ENCODE measurements at regions not wholly inside any gene's neighbourhood (a gene's known extent, or its start where the extent isn't known, plus 50 kb on each side); places are given as distances from the start of the nearest gene placed in this dataset.

DNA sequence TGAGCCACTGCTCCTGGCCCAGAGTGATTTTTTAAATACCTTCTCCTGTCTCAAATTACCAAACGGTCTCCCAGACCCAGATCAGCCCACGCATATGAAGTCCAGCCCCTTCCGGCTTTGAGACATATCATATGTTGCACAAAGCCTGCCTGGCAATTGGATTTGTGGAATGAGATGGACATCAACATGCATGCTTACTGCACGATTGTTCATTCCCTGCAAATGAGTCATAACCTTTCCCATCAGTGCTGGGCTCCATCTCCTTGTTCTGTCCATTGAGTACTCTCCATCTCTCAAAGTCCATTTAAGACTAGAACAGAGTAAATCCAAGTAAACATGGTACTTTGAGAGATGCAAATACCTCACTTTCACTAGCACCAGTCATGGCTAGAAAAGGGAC lies 612.2 kb upstream of the USP24 start:
- DNase-seq (ENCODE audit: low read depth, low spot score): peak; percentile 82

DNA sequence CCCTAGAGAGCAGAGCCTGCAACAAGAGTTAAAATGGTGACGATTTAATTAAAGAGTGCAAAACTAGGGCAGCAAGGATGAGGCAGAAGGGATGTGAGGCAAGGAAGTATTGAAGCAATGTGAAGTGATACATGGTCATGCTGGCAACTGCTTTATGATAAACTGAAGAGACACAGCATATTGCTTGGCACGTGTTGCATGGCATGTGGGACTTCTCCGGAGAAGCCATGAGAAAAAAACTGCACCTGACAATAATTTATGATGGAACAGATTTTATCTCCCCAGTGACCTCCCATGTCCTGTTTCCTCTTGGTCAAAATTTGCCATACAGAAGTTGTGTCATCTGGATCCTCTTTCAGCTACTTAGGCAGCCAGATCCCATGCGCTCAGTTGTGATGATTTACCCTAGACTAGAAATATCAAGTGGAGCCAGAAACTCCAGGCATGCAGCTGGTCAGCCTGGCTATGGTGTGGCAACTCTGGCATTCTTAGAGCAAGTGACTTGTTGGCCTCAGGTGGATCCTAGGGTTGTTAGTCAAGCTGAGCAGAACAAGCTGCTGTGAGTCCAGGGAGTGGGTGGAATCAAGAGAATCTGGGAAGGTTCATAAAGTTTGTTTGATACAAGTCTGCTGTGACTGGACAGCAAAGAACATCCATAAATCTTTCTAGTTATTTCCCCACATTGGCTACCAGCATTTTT lies 611.4 kb upstream of the USP24 start:
- no peak for DNase-seq (ENCODE audit: low read depth, low spot score)

DNA sequence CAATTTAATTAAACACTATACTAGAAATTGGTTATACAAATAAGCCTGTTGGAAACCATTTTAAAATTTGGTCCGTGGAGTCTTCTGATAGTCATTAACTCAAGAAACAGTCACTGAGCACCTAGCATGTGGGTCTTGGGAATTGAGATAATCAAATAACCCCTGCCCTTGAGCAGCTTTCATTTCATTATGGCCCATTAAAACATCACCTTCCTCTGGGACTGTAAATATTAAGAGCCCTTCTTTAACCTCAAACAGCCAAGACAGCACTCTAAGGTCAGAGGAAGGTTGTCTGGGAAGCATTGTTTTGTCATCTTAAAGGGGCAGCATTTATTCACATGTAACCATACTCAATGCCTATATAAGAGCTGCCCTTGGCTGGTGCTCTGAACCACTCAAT lies 610.3 kb upstream of the USP24 start:
- no peak for DNase-seq (ENCODE audit: low read depth, low spot score)

DNA sequence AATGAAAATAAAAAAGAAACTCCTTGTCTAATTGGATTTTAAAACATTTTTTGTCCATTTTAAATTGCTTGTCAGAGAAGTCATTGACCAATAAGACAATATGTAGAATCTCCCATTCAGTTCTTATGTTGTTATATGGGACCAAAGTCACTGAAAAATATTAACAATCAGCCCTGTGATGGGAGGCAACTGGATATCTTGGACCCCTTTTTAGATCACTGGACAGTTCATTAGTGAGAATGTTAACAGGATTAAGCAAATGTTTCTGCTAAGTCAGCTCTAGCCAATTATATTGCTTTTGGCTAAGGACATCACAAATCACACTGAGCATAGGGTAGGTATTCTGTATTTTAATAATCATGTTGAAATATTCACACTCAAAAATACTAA lies 609.1 kb upstream of the USP24 start:
- no peak for DNase-seq (ENCODE audit: low read depth, low spot score)

DNA sequence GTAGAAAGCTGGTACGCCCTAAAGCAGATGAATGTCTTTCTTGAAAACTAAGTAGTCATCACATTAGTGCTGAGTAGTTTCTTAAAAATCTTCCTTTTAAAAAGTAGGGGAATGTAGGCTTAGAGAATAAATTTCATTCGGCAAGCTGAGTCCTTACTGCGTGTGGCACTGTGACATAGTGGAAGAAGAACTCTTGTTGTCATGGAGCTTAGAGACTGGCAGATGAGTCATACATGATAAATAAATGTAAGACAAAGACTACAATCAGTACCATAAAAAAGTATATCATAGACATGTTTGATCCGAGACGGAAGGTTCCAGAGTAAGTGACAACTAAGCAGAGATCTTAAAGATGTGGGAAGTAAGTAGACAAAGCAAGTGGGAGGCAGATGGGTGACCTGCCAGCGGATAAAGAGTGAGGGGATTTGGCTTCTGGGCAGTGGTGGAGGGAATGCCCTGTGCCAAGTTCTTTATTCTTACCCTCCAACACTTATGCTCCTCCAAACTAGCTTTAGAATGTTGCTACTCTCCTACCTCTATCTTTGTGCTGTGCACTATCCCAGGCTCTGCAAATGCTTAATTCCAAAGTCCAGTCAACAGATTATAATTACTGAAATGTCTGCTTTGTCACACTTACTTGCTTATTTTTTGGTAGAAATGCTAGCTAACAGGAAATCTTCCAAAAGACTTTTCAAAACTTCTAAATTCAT lies 608.5 kb upstream of the USP24 start:
- DNase-seq (ENCODE audit: low read depth, low spot score): no peak

DNA sequence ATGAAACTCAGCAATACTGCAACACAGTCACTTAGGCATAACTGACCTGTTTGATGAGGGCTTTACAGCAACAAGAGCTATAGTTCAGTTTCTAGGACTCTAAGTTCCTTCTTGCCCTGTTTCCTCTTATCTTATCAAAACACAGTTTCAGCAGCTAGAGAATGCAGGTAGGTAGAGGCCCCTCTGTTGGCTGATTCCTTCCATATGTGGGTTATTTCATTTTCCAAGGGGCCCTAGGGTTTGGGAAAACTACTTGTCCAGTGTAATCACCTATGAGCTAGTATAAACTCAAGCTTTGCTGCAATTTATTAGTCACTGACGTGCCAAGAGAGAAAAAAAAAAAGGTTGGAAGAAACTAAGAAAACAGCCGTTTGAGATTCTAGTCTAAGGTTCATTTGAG lies 607.7 kb upstream of the USP24 start:
- no peak for DNase-seq (ENCODE audit: low read depth, low spot score)

DNA sequence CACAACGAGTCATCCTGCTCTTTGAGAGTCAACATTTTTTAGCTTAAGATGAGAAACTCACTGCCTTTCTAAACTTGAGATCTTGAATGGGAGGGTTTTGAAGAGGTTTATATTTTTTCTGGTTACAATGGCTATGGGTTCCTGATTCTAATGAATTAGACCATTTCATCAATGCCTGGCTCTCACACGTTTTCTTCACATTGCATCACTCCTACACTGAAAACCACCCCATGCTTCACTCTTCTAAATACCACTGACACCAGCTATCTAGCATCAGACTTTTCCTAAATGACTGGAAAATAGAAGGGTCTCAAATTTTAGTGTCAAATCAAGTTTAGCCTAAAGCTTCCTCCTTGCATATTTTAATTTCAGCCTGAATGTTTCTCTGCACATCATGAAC lies 606.1 kb upstream of the USP24 start:
- no peak for DNase-seq (ENCODE audit: low read depth, low spot score)

DNA sequence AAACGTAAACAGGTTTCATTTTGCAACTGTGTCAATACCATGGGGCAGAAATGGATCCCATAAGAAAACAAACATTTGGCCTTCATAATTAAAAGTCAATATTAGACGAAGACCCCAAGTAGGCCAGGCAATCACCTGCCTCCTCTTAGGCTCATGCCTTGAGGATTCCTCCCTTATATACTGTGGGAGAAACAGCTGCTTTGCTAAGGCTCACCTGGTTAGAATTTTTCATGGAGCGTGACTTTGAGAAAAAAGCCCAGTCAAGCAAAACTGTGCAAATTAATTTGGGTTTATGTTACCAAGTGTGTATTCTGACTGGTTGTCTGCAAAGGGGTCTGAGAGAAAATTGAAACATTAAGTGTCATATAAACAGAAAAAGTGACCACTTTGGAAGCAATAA lies 605.3 kb upstream of the USP24 start:
- no peak for DNase-seq (ENCODE audit: low read depth, low spot score)

DNA sequence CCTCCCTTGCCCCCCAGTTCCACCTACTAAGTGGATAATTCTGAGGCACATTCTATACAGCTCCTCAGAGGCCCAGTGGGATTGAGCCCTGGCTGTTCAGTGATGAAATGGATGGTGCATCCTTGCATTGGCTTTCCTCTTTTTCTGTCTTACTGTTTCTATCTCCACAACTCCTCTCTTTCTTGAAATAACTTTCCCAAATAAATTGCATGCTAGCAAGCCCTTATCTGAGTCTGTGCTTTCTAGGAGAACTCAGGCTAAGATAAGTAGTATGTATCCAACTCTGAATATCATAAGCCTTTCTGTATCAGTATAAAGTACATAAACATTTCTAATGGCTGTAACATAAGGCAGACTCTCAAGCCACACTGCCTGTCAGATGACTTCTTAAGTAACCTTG lies 603.8 kb upstream of the USP24 start:
- DNase-seq (ENCODE audit: low read depth, low spot score): no peak

DNA sequence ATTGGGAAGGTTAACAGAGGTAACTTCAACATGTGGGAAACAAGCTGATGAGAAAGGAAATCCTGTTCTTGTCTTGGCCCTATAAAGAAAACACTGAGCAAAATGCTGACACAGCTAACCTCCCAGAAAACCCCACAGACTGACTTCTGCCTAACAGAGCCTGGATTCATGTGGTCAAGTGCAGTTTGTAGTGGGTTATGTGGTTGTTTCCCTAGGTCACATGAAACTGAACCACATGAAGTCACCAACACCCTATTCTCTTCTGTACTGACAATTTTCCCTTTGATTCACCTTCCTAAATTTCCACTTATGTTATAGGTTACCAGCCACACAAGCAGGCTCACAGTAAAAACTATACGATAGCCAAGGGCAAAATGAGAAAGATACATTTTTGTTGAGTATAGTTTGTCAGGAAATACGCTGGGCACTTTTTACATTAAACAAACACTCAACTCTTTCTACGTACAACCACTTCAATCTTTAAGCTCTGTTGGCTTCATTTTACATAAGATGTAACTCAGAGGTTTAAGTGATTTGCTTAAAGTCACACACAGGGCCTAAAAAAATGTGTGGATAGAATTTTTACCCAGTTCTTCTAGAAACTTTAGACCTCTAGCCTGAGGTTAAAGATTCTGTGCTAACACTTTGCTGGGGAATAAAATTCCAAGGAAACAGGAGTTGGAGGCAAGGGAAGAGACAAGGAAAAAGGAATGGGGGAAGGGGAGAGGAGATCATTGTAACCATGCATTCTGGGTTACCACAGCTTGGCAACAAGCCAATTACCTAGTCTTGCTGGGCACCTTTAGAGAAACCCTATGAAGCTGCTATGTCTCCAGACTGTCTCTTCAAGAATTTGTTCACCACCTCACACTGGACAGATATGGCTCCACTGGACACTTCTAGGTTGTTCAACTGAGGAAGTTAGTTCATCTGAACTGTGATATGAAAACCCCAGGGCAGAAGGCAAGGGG lies 601.6 kb upstream of the USP24 start:
- DNase-seq (ENCODE audit: low read depth, low spot score): peak; percentile 51

DNA sequence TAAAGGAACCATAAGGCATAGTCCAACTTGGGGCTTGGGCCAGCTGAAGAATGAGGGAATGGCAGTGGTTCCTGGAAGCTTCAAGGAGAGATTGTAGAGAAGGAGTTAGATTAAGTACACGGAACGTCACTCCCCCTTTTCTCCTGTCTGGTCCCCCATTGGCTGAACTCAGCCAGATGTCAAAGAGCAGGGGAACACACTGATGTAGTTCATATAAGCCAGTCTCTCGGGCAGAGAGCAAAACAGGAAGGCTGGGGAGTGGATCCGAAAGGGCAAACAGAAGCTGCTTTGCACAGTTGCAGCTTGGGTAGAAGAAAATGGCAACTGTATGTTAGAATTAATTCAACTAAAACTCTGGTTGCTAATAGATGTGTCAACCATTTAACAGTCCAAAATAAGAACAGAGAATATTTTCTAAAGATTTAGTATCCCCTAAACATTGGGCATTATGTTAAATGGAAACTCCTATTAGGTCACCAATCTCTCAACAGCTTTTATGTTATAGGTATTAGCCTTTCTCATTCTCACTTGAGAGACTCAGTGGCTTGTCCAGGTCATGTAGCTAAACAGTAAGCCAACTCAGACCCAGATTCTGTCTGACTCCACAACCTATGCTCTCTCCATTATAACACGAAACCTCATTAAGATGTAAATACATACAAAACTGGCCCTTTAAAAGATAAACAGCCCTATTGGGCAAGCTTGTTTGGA lies 600.7 kb upstream of the USP24 start:
- no peak for DNase-seq (ENCODE audit: low read depth, low spot score)

DNA sequence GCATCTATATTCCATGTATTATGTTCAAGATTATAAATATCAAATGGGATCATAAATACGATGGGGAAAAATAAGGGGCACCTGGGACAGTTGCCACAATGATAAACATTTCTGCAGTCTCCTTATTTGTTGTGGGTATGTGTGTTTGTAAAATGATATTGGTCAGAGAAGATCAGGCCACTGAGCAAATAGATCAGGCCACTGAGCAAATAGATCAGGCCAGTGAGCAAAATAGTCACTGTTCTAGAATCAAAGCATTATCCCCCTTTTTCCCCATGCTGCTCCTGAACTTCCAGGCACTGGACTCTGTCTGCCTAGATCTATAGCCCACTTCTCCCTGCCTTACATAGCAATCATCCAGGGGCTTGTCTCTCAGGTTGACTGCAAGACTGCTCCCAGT lies 599.8 kb upstream of the USP24 start:
- DNase-seq (ENCODE audit: low read depth, low spot score): no peak

DNA sequence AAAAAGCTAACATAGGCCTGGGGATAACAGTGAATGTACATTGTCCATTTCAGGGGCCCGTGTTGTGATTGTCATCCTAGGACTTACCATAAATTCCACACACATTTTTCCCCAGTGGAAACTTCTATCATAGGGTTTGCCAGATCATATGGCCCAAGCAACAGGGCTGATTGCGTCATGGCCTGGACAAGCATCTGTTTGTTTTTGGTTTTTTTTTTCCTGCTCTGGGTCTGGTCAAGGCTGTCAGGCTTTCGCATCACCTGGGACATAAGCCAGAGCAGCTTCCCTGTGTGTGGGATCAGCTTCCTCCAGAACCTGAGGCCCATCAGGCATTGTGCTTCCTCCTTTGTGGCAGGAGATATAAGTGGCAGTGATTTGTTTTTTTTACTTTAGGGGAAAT lies 598.5 kb upstream of the USP24 start:
- DNase-seq (ENCODE audit: low read depth, low spot score): no peak

DNA sequence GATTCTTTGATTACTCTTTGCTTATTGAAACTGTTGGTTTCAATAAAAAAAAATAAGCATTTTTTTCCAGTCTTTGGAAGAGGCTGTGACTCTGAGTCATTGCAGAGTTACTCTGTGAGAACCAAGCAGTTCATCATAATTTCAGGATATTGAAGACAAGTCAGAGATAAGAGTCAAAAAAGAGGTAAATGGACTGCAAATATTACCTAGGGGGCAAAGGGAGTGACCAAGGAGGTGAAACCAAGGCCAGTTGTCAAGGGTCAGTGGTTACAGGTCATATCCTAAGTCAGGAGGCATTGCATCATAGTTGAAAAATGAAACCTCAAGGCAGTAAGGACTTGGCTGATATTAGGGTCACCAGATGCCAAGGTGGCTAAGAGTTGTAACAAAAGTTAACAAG lies 597.1 kb upstream of the USP24 start:
- DNase-seq (ENCODE audit: low read depth, low spot score): no peak

DNA sequence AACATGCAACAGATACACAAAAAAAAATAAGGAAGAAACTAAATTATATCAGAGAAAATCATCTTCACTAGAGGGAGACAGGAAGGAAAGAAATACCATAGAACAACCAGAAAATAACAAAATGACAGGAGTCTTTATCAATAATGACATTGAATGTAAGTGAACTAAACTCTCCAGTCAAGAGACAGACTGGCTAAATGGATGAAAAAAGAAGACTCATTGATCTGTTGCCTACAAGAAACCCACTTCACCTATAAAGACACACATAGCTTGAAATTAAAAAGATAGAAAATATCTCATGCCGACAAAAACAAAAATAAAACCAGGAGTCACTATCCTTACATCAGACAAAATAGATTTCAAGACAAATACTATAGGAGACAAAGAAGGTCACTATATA lies 593.1 kb upstream of the USP24 start:
- DNase-seq (ENCODE audit: low read depth, low spot score): no peak

DNA sequence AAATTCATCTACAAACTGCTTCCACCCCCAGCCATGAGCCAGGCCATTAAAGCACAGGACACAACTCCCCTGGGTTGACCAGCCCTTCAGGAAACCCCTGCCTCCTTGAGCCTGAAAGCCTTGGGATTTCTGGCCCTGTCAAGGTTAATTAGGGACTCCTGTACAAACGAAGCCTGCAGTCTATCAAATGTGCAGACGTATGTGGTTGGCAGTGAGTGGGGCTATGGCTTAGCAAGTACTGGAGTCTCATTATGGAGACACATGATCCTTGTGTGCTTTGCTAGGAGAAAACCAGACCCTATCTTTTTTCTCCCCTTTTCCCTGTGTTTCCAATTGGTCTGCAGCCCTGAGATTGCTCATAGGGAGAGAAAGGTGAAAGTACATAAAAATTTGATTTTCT lies 588.3 kb upstream of the USP24 start:
- DNase-seq (ENCODE audit: low read depth, low spot score): no peak

DNA sequence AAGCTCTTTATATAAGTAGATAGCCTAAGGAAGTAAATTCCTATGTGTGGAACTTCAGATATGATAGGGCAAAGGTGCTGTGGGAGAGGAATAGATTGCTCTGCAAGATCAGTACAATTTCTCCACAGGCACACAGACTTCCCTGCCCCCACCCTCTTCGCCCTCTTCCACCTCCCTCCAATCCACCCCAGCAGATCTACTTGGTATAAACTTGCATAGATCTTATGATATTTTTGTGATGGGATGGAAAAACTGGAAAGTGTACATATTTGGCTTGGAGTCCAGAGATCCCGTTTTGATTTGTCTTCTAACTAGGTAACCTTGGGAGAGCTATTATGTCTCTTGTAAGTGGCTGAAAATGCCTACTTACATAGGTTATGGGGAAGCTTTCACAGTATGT lies 586.3 kb upstream of the USP24 start:
- DNase-seq (ENCODE audit: low read depth, low spot score): no peak

DNA sequence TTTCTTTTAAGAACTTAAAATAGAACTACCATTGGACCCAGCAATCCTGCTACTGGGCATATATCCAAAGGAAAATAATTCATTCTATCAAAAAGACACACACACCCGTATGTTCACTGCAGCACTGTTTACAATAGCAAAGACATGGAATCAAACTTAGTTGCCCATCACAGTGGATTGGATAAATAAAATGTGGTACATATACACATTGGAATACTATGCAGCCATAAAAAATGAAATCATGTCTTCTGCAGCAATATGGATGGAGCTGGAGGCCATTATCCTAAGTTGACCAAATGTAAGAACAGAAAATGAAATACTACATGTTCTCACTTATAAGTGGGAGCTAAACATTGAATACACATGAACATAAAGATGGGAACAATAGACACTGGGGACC lies 585.3 kb upstream of the USP24 start:
- DNase-seq (ENCODE audit: low read depth, low spot score): no peak

DNA sequence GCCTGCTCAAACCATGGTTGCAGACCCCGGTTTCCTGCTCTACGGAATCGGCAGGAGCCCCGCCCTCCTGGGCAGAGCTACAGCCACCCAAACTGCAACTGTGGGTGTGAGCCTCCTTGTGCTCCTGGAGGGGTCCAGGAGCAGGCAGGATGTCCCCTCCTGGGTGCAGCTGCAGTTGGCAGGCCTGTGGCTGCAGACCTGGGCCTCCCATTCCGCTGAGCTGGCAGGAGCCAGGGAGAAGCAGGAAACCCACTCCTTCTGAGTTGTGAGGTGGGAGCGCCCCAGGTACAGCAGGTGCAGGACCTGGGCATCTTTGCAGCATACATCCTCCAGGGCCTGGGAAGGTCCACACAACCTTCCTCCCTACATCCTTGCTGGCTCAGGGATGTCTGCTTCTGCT lies 578.7 kb upstream of the USP24 start:
- no peak for DNase-seq (ENCODE audit: low read depth, low spot score)

DNA sequence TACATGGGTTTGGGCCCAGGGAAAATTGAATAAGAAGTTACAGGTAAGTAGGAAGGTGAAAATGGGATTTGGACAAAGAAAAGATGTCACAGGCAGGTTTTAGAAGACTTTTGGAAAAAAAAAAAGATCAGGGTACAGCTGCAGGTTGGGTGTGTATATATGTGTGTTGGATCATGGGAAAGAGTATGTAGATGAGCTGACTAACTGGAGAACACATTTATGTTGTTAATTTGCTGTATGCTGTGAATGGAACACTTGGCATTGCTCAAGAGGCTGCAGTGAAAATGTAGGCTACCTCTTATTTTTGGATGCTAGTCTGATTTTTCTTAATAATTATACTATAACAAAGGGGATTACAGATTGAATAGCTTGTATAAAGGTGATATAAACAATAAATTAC lies 577.7 kb upstream of the USP24 start:
- DNase-seq (ENCODE audit: low read depth, low spot score): no peak

DNA sequence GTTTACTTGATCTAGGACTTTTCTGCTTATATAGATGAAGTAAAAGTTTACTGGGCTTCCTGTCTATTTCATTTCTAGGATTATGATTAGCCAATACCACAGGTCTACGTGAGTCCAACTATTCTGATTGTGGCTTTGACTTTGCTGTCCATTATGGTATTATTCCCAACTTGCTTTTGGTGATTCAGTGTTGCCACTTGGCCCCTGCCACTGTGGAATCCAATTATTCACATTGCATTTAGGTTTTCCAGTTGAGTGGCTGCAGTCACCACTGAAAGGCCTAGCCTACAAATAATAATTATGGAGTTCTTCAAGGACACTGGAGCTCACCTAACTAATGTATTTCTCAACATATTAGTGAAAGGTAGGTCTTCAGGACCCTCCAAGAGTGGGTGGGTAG lies 574.3 kb upstream of the USP24 start:
- peak; percentile 68 for DNase-seq (ENCODE audit: low read depth, low spot score)

DNA sequence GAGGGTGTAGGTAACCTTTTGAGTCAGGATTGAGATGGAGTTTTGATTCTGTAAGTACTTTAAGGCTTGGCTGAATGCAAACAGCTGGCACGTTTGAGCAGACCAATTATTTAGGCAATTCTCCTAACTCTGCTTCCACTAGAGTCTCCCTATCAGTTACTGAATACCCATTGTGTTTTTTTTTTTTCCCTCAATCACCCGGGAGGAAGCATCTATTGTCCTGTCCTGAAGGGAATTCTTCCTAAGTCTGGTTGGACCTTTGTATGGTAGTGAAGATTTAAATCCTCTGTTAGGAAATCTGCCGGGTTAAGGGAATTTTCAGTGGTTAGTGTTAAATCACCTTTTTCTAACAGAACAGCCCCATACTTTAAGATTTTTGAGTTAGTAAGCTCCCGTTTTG lies 571.2 kb upstream of the USP24 start:
- no peak for DNase-seq (ENCODE audit: low read depth, low spot score)

Data from astrocyte of the hippocampus (primary cell).